ENCODE measurements at regions not wholly inside any gene's neighbourhood (a gene's known extent, or its start where the extent isn't known, plus 50 kb on each side); places are given as distances from the start of the nearest gene placed in this dataset.

- Histone ChIP-seq H3K4me2 (ENCODE audit: insufficient read depth, insufficient read length, low read length) (no peak overlapping the region), H2BK15ac (ENCODE audit: low read depth, low read length) (no peak overlapping the region), H3K9me3 (ENCODE audit: control insufficient read depth, low read depth, low read length) (peaks cover 47% of the 10 kb centered on the region), H4K20me1 (ENCODE audit: control insufficient read depth, insufficient read depth, insufficient read length) (no peaks in the 10 kb centered on the region), H3K79me1 (ENCODE audit: insufficient read depth, low read depth, low read length, poor library complexity, severe bottlenecking) (no peaks in the 10 kb centered on the region), H2BK5ac (ENCODE audit: insufficient read length, low read length) (no peak overlapping the region), H3K4me1 (ENCODE audit: insufficient read depth, low read length) (no peaks in the 10 kb centered on the region), H4K5ac (ENCODE audit: insufficient read length, low read depth, low read length) (no peak overlapping the region), H4K91ac (ENCODE audit: insufficient read length, low read depth, low read length) (no peak overlapping the region), H2AFZ (ENCODE audit: low read length) (no peak overlapping the region), H3K27ac (ENCODE audit: insufficient read length, low read depth, low read length) (no peak overlapping the region), H3K4ac (ENCODE audit: low read depth, low read length) (no peak overlapping the region), H3K79me2 (ENCODE audit: insufficient read depth, low read length) (no peaks in the 10 kb centered on the region), H2BK12ac (ENCODE audit: insufficient read length, low read depth, low read length) (no peak overlapping the region), H4K8ac (replicated peaks; ENCODE audit: insufficient read length, low read depth, low read length) (no peak overlapping the region), H3K27me3 (ENCODE audit: insufficient read depth, low read length) (no peaks in the 10 kb centered on the region), H2BK120ac (ENCODE audit: low read depth, low read length, poor library complexity, severe bottlenecking) (no peak overlapping the region), H3K23ac (ENCODE audit: insufficient read length, low read depth, low read length) (no peak overlapping the region), H3T11ph (ENCODE audit: low read length) (no peak overlapping the region), H3K9ac (ENCODE audit: extremely low read depth, insufficient read length, low read length) (no peak overlapping the region), H2BK20ac (ENCODE audit: low read depth, low read length, poor library complexity, severe bottlenecking) (no peak overlapping the region), H2AK5ac (ENCODE audit: insufficient read length, low read length) (no peak overlapping the region), H3K14ac (ENCODE audit: insufficient read depth, low read length) (no peak overlapping the region), H3K56ac (ENCODE audit: insufficient read length, low read depth, low read length) (no peak overlapping the region), H3K23me2 (ENCODE audit: insufficient read length, low read depth, low read length, poor library complexity, severe bottlenecking) (no peaks in the 10 kb centered on the region), H3K18ac (ENCODE audit: insufficient read length, low read depth, low read length) (no peak overlapping the region)
- Mint-ChIP-seq H3K36me3 (ENCODE audit: insufficient read depth in 1 of 3, low read depth in 3 of 3) (no peaks in the 10 kb centered on the region; a peak in 1 of 7 replicates), H3K27ac (no peak overlapping the region), H3K27me3 (ENCODE audit: low read depth) (no peaks in the 10 kb centered on the region), H3K4me3 (no peak overlapping the region), H3K4me1 (no peaks in the 10 kb centered on the region), H3K9me3 (peaks cover 55 to 59% of the 10 kb centered on the region in 2 experiments)
- WGBS (ENCODE audit: extremely low coverage, insufficient read length, low lambda C conversion rate) = no CpG with 5 or more reads among the region's 6 CpGs
- no peak for TF ChIP-seq CTCF (conservative IDR thresholded peaks at IDR 0.05)
- DNase-seq = no peak
Observed at GRCh38 chrX:17919896-17920446, 58.9 kb upstream of the RAI2 start.
